HUDEP-2 (cell line): ENCODE measurements at regions not wholly inside any gene's neighbourhood (a gene's known extent, or its start where the extent isn't known, plus 50 kb on each side); places are given as distances from the start of the nearest gene placed in this dataset.

Experiments used
- DNase-seq, 76 experiments: peaks; one replicate each; lab custom pipeline; 2025; ENCODE audit not compliant: unreplicated experiment in 76 of 76; lab: John Stamatoyannopoulos, UW

DNA sequence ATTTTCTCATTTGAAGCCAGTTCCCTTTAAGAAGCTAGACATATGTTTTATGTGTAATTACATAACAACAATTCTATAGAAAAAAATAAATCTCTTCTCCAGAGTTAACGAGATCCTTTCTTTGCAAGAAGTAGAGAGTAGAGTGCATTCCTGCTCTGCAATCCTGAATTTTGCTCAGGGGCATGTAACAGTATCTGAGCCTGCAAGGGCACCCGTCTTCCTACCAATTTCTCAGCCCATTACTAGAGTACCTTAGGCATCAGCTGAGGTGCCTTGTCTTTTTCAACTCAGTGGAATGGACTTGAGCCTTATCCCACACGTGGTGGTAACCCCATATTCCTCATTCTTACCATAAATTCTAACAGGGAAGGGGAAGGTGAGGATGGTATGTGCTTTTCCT lies 205.9 kb downstream of the IKZF2 start:
- DNase-seq: no peak

DNA sequence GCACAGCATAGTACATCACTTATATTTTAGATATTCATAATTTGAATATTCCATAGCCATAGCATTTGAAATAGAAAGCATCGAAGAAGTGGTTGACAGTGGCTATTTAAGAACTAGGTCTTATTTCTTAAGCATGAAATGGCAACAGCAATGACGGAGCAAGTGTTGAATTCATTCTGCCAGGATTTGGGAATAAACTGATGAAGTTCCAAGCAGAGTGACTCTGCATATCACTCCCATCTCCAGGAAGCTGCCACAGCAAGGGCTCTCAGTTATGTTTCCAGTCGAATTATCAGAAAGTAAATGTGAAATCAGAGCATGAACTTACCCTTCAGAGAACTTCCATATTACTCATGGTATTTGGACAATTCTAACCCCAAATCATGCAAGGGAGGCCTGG lies 208.1 kb downstream of the IKZF2 start:
- DNase-seq: no peak

GRCh38 chr2:212941361-212941760 lies 210.1 kb downstream of the IKZF2 start:
- DNase-seq: no peak

DNA sequence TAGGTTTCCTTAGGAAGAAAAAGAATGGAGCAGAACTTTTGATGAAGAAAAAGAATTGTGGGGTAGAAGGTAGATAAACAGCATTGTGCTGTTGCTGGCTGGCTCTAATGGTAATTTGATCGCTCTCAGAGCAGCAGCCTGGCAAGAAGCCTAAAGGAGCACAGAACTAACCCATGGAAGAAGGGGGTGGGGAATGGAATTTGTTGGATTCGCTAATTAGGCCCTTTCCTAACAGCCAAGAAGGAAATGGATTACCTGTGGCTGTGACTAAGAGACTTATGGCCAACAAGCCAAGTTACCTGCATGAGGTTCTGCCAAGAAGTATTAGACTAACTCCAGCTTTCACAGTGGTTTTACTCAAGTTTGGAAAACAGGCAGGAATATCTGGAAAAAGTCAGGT lies 210.6 kb downstream of the IKZF2 start:
- no peak for DNase-seq

DNA sequence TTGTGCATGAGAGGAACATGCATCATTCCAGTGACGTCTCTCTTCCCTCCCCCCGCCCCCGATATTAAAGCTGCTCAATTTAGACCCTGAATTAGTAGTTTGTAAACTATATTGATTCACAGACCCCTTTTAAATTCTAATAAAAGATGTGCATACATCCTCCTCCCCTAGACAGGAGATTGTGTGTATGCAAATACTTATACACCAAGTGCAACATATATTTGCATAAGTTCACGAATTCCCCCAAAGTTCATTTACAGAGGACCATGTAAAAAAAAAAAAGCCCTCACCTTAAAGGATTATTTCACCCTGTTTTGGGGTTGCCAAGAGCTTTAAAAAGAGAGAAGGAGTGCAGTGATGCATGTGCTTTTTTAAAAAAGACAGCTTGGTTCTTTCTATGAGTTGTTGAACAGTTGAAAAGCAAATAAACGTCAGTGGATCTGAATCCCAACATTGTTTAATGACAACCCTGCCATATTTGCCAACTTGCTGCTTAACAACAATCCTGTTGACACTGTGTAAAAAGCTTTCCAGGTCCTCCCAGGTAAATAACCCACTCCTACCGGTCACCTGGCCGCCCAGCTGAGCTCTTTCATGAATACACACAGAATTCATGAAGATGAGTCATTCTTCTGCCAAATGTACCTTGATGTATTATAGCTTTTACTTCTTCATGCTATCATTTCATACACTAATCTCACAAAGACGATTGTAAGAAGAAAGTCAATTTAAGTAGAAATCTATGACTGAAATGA lies 211.5 kb downstream of the IKZF2 start:
- no peak for DNase-seq

- no peak for DNase-seq
Measured at GRCh38 chr2:212938144-212938793, 213.1 kb downstream of the IKZF2 start.

DNA sequence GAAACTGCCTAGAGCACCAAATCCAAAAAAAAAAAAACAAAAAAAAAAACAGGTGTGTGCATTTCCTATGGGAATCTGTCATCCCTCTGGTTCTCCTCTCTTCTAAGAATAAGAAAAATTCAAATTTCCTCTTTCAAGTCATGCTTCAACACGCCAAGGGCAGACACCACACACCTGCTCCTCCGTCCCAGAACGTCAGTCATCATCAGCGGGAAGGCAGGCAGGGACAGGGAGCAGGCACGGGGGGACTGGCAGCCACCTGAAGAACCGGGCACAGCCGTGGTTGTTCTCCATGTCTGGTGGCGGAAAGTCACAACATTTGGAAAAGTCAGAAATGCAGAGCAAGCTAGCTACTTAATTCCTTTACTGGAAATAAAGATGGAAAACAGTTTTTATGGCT lies 214.8 kb downstream of the IKZF2 start:
- DNase-seq: no peak

GRCh38 chr2:212935752-212936151 lies 215.7 kb downstream of the IKZF2 start:
- DNase-seq: no peak

GRCh38 chr2:212931271-212931670 lies 220.1 kb downstream of the IKZF2 start:
- DNase-seq: no peak

- no peak for DNase-seq
Measured at GRCh38 chr2:212930556-212931260, 220.7 kb downstream of the IKZF2 start.

DNA sequence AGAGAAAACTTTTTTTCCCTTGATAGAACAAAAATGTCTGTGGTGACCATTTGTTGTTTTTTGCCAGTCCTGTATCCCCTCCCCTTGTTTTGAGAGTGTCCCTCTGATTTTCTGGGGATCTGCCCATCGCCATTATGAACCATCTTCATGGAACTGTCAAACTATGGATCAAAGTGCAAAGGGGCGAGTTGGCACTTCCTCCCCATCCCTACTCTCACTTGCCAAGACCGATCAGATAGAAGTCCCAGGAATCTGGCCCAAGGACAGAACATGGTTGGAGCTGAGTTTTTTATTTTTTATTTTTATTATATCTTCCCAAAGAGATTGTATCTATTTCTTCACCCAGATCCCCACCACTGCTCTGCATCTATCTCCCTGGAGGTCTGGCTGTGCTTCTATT lies 221.4 kb downstream of the IKZF2 start:
- no peak for DNase-seq

DNA sequence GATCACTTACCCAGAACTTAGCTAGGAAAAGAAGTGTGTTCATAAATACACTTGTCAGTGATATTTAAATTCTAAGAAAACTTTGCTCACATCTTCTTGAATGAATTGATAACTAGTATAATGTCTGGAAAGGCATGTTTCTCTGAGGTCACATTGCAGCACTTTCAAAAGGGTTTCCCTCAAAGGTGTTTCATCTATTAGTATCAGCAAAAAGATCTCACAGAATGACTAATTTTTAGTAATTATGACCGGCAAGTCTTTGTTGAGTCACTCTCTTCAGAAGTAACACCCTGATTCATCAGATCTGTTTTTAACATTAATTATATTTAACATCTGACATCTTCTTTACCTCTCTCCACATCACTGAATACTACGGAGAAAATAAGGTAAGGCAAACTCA lies 222.3 kb downstream of the IKZF2 start:
- no peak for DNase-seq

GRCh38 chr2:212928681-212929080 lies 222.7 kb downstream of the IKZF2 start:
- no peak for DNase-seq

- no peak for DNase-seq
Measured at GRCh38 chr2:212926940-212927339, 224.5 kb downstream of the IKZF2 start.

GRCh38 chr2:212923393-212923792 lies 228.0 kb downstream of the IKZF2 start:
- no peak for DNase-seq

GRCh38 chr2:212922701-212923100 lies 228.7 kb downstream of the IKZF2 start:
- no peak for DNase-seq

DNA sequence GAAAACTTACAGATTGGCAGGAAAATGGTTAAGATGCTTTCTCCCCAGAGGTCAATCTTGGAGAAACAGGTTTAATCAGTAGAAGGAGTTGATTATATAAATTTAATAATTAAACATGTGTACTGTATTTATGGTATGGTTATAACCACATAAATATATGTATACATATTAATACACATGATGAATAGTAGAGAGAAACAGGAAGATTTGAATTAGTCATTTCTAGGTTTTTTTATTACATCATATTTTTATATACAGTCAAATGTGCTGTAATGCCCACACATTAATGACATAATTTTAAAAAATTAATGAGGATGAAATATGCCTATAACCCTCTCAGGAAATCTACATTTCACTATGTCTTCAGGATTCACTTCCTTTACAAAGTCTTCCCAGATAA lies 229.7 kb downstream of the IKZF2 start:
- no peak for DNase-seq

DNA sequence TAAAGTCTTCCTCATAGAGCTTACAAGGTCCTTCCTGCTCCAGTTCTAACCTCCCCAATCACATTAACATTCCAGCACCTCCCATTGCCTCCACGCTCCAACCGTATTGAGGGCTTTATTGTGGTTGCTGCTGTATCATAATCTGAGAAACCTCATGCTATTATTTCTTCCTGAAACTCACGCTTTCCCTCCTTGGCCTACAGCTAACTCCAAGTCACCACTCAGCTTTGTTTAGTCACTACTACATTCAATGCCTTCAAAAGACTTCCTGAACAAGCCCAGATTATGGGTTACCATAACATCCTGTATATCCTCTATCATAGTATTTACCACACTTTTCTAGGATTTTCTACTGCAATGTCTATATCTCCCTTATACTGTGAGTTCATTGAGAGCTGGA lies 230.4 kb downstream of the IKZF2 start:
- DNase-seq: no peak

DNA sequence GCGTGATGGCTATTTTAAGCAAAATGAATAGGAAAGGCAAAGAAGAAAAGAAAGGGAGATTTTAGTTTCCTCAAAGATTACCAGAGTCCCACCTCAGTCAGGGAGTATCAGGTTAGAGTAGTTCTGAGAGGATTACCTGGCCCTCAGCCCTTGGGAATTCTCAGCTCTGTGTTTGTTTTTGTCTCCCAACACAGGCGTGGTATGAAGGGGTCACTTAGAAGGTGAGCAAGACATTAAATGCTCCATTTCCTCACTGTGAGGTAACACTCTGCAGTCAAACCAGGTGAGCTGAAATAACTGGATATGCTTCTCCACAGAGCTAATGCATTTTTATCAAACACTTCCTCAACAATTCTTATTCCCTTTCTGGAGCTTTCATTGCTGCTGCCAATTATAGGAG lies 232.2 kb downstream of the IKZF2 start:
- DNase-seq: no peak

GRCh38 chr2:212918336-212918735 lies 233.1 kb downstream of the IKZF2 start:
- no peak for DNase-seq

DNA sequence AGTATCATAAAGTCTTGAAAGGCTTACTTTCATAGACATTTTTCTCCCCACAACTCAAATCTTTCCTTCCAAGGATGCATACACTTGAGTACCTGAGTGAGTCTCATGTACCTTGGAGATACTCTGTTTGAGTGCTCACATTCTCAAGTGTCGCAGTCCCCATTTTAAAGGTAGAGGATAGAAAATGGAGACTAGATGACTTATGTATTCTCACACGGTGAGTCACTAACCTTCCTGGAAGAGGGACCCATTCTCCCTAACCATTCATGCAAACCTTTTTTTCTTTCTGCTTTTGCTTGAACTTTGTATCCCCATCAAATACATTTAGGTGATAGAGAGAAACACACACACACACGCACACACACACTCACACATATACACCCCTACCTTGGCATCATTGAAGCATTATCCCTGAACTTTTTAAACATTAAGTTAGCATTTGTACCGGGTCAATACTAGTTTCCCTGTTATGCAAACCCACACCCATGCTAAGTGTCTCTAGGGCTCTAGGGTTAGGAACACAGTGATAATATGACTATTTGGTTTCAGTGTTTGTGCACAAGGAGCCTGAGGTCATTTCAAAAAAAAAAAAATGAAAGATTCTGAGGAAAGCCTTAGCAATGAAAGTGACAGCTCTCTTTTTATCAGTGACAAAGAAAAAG lies 236.2 kb downstream of the IKZF2 start:
- no peak for DNase-seq
